CD4-positive, alpha-beta memory T cell (primary cell): ENCODE measurements at regions not wholly inside any gene's neighbourhood (a gene's known extent, or its start where the extent isn't known, plus 50 kb on each side); places are given as distances from the start of the nearest gene placed in this dataset.

Source experiments
- CTCF ChIA-PET: fragments of 350-600 bp; sonication (Branson Sonifier 250); formaldehyde crosslinking; loops from one replicate; lab custom pipeline; 2021; ENCODE audit warnings: inconsistent platforms; ENCODE audit not compliant: partially characterized antibody; lab: Charles Lee
- POLR2A ChIA-PET: fragments of 350-600 bp; sonication (Branson Sonifier 250); formaldehyde crosslinking; loops from one replicate; lab custom pipeline; 2021; ENCODE audit not compliant: partially characterized antibody; lab: Charles Lee
- DNase-seq, 5 donors: peaks; one replicate each; pipeline versions ENCODE4 v3.0.0 to v3.0.0-alpha.2; 2020 to 2022; ENCODE audit warnings: mixed read lengths in 1 of 5
- H3K27ac ChIP-seq: one replicate; pipeline ENCODE4 v1.7.0; 2013; ENCODE audit warnings: low read depth, low read length
- H3K27me3 ChIP-seq: 2 replicates; pipeline ENCODE4 v1.7.0; 2013; ENCODE audit warnings: mild to moderate bottlenecking, low read length, moderate library complexity; ENCODE audit not compliant: insufficient read depth
- H3K36me3 ChIP-seq: 2 replicates; pipeline ENCODE4 v1.7.0; 2013; ENCODE audit warnings: mild to moderate bottlenecking, low read length, moderate library complexity; ENCODE audit not compliant: insufficient read depth
- H3K4me1 ChIP-seq: 2 replicates; pipeline ENCODE4 v1.7.0; 2013; ENCODE audit warnings: mild to moderate bottlenecking, low read length, moderate library complexity; ENCODE audit not compliant: insufficient read depth
- H3K4me3 ChIP-seq, 2 donors: one replicate each; pipeline ENCODE4 v1.7.0; 2013; ENCODE audit warnings: low read length in 2 of 2, mild to moderate bottlenecking in 1 of 2
- H3K9me3 ChIP-seq, 2 donors: one replicate each; pipeline ENCODE4 v1.7.0; 2013; ENCODE audit warnings: low read length in 2 of 2, control low read depth in 1 of 2; ENCODE audit not compliant: control insufficient read depth in 1 of 2
- H3K27ac Mint-ChIP-seq, 7 donors: one replicate each; pipeline ENCODE4 v1.8.0; 2020 to 2021; ENCODE audit warnings: mixed read lengths in 7 of 7, mild to moderate bottlenecking in 6 of 7, inconsistent platforms in 3 of 7, moderate library complexity in 3 of 7
- H3K27me3 Mint-ChIP-seq, 2 donors: one replicate each; pipeline ENCODE4 v1.8.0; 2020 to 2021; ENCODE audit warnings: mixed read lengths in 2 of 2
- H3K36me3 Mint-ChIP-seq, 2 donors: one replicate each; pipeline ENCODE4 v1.8.0; 2020 to 2021; ENCODE audit warnings: mixed read lengths in 2 of 2, inconsistent platforms in 1 of 2, mild to moderate bottlenecking in 1 of 2
- H3K4me1 Mint-ChIP-seq, 4 donors: one replicate each; pipeline ENCODE4 v1.8.0; 2020 to 2021; ENCODE audit warnings: mixed read lengths in 4 of 4, mild to moderate bottlenecking in 1 of 4
- H3K4me3 Mint-ChIP-seq, 8 donors: one replicate each; pipeline ENCODE4 v1.8.0; 2020 to 2021; ENCODE audit warnings: mixed read lengths in 8 of 8, mild to moderate bottlenecking in 7 of 8, moderate library complexity in 6 of 8, inconsistent platforms in 3 of 8
- H3K9me3 Mint-ChIP-seq, 8 donors: one replicate each; pipeline ENCODE4 v1.8.0; 2020 to 2021; ENCODE audit warnings: mixed read lengths in 8 of 8, mild to moderate bottlenecking in 5 of 8, inconsistent platforms in 3 of 8, moderate library complexity in 1 of 8
- intact Hi-C: fragments of 100-400 bp; cut with micrococcal nuclease; formaldehyde crosslinking; loops from one replicate; pipeline ENCODE4 v1.15.1; 2023

- H3K27ac Mint-ChIP-seq, result peak overlapping the region in 1 of 7 donors; percentile 10
- POLR2A ChIA-PET, result no interaction called here
- no peak overlapping the region for H3K27ac ChIP-seq
Observed at GRCh38 chr6:43845646-43846045, 75.6 kb downstream of the VEGFA start.

DNA sequence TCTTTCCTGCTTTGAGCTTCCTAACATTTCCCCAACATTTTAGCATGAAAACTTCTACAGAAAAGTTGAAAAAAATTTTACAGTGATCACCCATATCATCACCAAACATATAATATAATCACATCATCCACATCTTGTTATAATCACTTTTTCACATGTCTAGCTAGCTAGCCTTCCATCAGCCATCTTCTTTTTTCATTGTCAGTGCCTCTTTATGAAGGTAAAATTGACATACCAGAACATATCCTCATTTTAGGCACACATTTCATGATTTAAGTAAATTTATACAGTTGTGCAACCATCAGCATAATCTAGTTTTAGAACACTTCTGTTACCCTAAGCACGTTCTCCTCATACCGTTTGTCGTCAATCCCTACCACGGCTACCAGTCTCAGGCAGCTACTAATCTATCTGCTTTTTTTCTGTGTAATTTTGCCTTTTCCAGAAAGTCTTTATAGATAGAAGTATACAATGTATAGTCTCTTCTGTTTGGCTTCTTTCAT is 73.7 kb downstream of the VEGFA start:
- no peak overlapping the region for H3K27ac Mint-ChIP-seq
- H3K27me3 Mint-ChIP-seq, result peaks cover 3 to 6% of the 10 kb centered on the region in 2 donors
- ChIA-PET POLR2A (no interaction called here), CTCF (no interaction called here)
- H3K9me3 Mint-ChIP-seq, result no peaks in the 10 kb centered on the region
- no peaks in the 10 kb centered on the region for H3K4me1 Mint-ChIP-seq
- intact Hi-C loops, result no loop called here
- no peaks in the 10 kb centered on the region for H3K36me3 ChIP-seq
- H3K36me3 Mint-ChIP-seq, result no peaks in the 10 kb centered on the region
- no peak overlapping the region for H3K27ac ChIP-seq
- H3K9me3 ChIP-seq, result no peaks in the 10 kb centered on the region
- no peaks in the 10 kb centered on the region for H3K4me1 ChIP-seq
- no peak overlapping the region for H3K4me3 ChIP-seq
- H3K27me3 ChIP-seq, result no peaks in the 10 kb centered on the region
- no peak for DNase-seq
- no peak overlapping the region for H3K4me3 Mint-ChIP-seq

More at GRCh38 chr6:43845646-43846045, 75.6 kb downstream of the VEGFA start:
- intact Hi-C loops, result no loop called here
- no peaks in the 10 kb centered on the region for H3K9me3 ChIP-seq
- Mint-ChIP-seq H3K9me3 (no peaks in the 10 kb centered on the region), H3K4me3 (no peak overlapping the region), H3K27me3 (peaks cover 3 to 6% of the 10 kb centered on the region in 2 donors), H3K4me1 (no peaks in the 10 kb centered on the region), H3K36me3 (no peaks in the 10 kb centered on the region)
- no peak for DNase-seq
- H3K4me3 ChIP-seq, result no peak overlapping the region
- CTCF ChIA-PET, result interaction anchor here (1.0 kb wide), 1 partner anchor 40 kb away, joined by 3 read pairs; no protein-coding TSS in a partner anchor
- no peaks in the 10 kb centered on the region for H3K4me1 ChIP-seq
- no peaks in the 10 kb centered on the region for H3K27me3 ChIP-seq
- no peaks in the 10 kb centered on the region for H3K36me3 ChIP-seq

GRCh38 chr6:43843097-43843645 is 73.2 kb downstream of the VEGFA start:
- no peaks in the 10 kb centered on the region for H3K9me3 Mint-ChIP-seq
- no peaks in the 10 kb centered on the region for H3K4me1 Mint-ChIP-seq
- no peaks in the 10 kb centered on the region for H3K9me3 ChIP-seq
- no peak overlapping the region for H3K4me3 Mint-ChIP-seq
- ChIA-PET CTCF (interaction anchor here (0.9 kb wide), 1 partner anchor 14 kb away, joined by 3 read pairs; no protein-coding TSS in a partner anchor), POLR2A (no interaction called here)
- intact Hi-C loops, result no loop called here
- H3K27ac Mint-ChIP-seq, result peak overlapping the region in 1 of 7 donors; percentile 28
- no peaks in the 10 kb centered on the region for H3K36me3 ChIP-seq
- H3K4me3 ChIP-seq, result no peak overlapping the region
- no peaks in the 10 kb centered on the region for H3K36me3 Mint-ChIP-seq
- no peak for DNase-seq
- no peak overlapping the region for H3K27ac ChIP-seq
- peaks cover 3 to 6% of the 10 kb centered on the region in 2 donors for H3K27me3 Mint-ChIP-seq
- H3K4me1 ChIP-seq, result no peaks in the 10 kb centered on the region
- H3K27me3 ChIP-seq, result no peaks in the 10 kb centered on the region

GRCh38 chr6:43842231-43842794 is 72.3 kb downstream of the VEGFA start:
- no peaks in the 10 kb centered on the region for H3K36me3 ChIP-seq
- Mint-ChIP-seq H3K4me1 (no peaks in the 10 kb centered on the region), H3K9me3 (no peaks in the 10 kb centered on the region), H3K27me3 (peaks cover 3 to 6% of the 10 kb centered on the region in 2 donors), H3K27ac (no peak overlapping the region), H3K36me3 (no peaks in the 10 kb centered on the region), H3K4me3 (no peak overlapping the region)
- H3K4me1 ChIP-seq, result no peaks in the 10 kb centered on the region
- intact Hi-C loops, result no loop called here
- no peaks in the 10 kb centered on the region for H3K27me3 ChIP-seq
- no peak overlapping the region for H3K27ac ChIP-seq
- no peak overlapping the region for H3K4me3 ChIP-seq
- DNase-seq, result no peak
- ChIA-PET CTCF (interaction anchor here (0.9 kb wide), 1 partner anchor 13 kb away, joined by 3 read pairs; no protein-coding TSS in a partner anchor), POLR2A (no interaction called here)
- no peaks in the 10 kb centered on the region for H3K9me3 ChIP-seq

DNA sequence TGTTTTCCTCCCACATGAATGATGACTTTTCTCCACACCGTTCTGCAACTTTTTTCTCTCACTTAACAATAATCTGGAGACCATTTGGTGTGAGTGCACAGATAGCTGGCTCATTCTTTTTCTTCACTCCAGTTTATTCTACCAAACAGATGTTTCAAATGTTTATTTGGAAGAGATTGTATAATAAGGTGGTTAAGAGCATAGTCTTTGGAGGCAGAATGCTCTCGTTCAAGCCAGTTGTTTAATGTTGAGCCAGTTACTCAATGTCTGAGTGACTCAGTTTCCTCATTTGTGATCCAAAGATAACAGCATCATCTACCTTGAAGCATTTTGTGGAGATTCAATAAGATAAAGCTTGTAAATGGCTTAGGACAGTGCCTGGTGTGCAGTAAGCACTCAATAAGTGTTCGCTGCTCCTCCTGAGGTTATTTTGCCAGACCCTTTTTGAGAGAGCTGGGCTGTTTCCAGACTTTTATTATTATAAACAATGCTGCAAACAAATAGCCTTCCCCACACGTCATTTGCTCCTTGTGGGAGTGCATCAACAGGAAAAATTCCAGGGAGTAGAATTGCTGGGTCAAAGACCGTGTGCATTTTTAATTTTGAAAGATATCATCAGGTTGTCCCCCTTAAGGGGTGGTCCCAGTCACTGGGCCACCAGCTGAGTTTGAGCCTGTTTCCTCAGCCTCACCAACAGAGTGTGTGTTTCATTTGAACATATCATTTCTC is 70.6 kb downstream of the VEGFA start:
- Histone ChIP-seq H3K27me3 (no peaks in the 10 kb centered on the region), H3K4me3 (no peak overlapping the region), H3K27ac (no peak overlapping the region), H3K9me3 (no peaks in the 10 kb centered on the region), H3K36me3 (no peaks in the 10 kb centered on the region), H3K4me1 (no peaks in the 10 kb centered on the region)
- H3K4me3 Mint-ChIP-seq, result no peak overlapping the region
- no peaks in the 10 kb centered on the region for H3K36me3 Mint-ChIP-seq
- ChIA-PET POLR2A (no interaction called here), CTCF (interaction anchor here (0.6 kb wide), 1 partner anchor 16 kb away, joined by 3 read pairs; no protein-coding TSS in a partner anchor)
- H3K4me1 Mint-ChIP-seq, result no peaks in the 10 kb centered on the region
- intact Hi-C loops, result no loop called here
- H3K9me3 Mint-ChIP-seq, result no peaks in the 10 kb centered on the region
- H3K27ac Mint-ChIP-seq, result no peak overlapping the region
- no peak for DNase-seq
- H3K27me3 Mint-ChIP-seq, result peaks cover 3 to 6% of the 10 kb centered on the region in 2 donors

DNA sequence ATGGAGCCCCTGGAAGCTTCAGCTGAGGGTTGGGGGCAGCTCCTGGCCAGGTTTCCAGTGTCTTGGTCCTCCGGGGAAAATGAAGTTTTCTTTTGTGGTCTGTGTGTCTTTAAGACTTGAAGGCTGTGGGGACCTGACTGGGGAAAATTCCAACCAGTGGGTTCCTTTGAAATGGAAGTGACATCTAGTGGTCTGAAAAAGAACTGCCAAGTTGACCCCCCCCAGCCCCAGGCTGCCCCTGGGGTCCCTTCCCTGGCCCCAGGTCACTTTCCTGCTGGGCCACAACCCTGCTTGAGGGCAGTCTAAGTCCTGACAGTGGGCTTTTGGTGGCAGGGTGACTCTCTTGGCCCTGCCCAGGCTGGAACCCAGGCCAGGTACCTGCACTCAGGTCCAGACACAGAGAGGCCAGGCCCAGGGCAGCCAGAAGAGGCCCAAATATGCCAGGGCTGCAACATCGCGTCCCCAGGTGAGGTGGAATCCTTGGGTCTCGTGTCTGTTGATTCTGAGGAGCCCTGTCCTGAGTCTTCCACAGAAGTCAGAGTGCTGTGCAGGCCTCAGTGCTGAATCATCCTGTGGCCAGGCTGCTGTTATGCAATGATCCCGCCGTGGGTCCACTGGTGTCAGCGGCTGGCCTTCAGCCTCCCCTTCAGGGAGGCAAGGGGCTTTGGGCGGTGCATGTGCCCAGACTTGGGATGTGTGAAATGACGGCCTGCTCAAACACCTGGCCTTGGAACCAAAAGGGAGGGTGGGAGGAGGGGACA is 68.4 kb downstream of the VEGFA start:
- no peak for DNase-seq

GRCh38 chr6:43837507-43837906 is 67.5 kb downstream of the VEGFA start:
- POLR2A ChIA-PET, result no interaction called here
- intact Hi-C loops, result no loop called here

More for the DNA sequence above, 68.4 kb downstream of the VEGFA start:
- no peaks in the 10 kb centered on the region for H3K27me3 Mint-ChIP-seq
- H3K9me3 Mint-ChIP-seq, result no peaks in the 10 kb centered on the region
- ChIA-PET CTCF (no interaction called here), POLR2A (no interaction called here)
- H3K4me1 Mint-ChIP-seq, result no peaks in the 10 kb centered on the region
- no peak overlapping the region for H3K4me3 ChIP-seq
- no peaks in the 10 kb centered on the region for H3K36me3 ChIP-seq
- H3K36me3 Mint-ChIP-seq, result no peaks in the 10 kb centered on the region
- H3K4me3 Mint-ChIP-seq, result no peak overlapping the region
- intact Hi-C loops, result no loop called here
- H3K4me1 ChIP-seq, result no peaks in the 10 kb centered on the region
- H3K27me3 ChIP-seq, result no peaks in the 10 kb centered on the region
- H3K9me3 ChIP-seq, result no peaks in the 10 kb centered on the region
- no peak overlapping the region for H3K27ac ChIP-seq
- H3K27ac Mint-ChIP-seq, result no peak overlapping the region

More at GRCh38 chr6:43837507-43837906, 67.5 kb downstream of the VEGFA start:
- H3K36me3 ChIP-seq, result no peaks in the 10 kb centered on the region
- Mint-ChIP-seq H3K9me3 (no peaks in the 10 kb centered on the region), H3K27me3 (no peaks in the 10 kb centered on the region), H3K27ac (no peak overlapping the region), H3K4me3 (no peak overlapping the region), H3K36me3 (no peaks in the 10 kb centered on the region), H3K4me1 (no peaks in the 10 kb centered on the region)
- no peak overlapping the region for H3K4me3 ChIP-seq
- no peaks in the 10 kb centered on the region for H3K9me3 ChIP-seq
- H3K27me3 ChIP-seq, result no peaks in the 10 kb centered on the region
- CTCF ChIA-PET, result no interaction called here
- H3K27ac ChIP-seq, result no peak overlapping the region
- H3K4me1 ChIP-seq, result no peaks in the 10 kb centered on the region
- no peak for DNase-seq
